DOHH2 (cell line): ENCODE measurements at regions not wholly inside any gene's neighbourhood (a gene's known extent, or its start where the extent isn't known, plus 50 kb on each side); places are given as distances from the start of the nearest gene placed in this dataset.

Experiments used
- EZH2phosphoT487 ChIP-seq: fragments of 200-600 bp; sonication (generic); IDR thresholded peaks from 2 replicates; pipeline ENCODE4 v1.6.1; 2017; ENCODE audit warnings: borderline replicate concordance, mild to moderate bottlenecking, antibody characterized with exemption, low read length, moderate library complexity, mixed read lengths
- TF ChIP-seq, protein P1 (sequence below): fragments of 200-600 bp; sonication (generic); IDR thresholded peaks from one replicate; pipeline ENCODE4 v1.5.1; 2014; ENCODE audit warnings: antibody characterized with exemption, mild to moderate bottlenecking, low read depth, low read length; ENCODE audit not compliant: poor library complexity, severe bottlenecking

DNA sequence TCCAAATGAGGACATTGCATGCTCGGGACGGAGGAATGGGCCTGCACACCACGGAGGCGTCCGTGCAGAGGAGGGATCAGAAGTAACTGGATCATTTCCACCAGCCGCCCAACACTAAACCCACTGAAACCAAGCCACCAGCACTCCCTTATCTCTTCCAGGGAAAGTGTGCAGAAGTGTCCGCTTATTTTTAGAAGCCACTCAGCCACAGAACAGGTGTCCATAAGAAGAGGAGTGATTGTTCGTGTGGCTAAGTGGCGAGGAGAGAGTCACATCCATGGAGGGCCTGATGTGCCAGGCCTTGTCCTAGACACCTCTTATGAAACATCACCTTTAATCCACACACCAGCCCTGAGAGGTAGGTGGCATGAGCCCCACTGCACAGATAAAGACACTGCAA lies 407.9 kb upstream of the NPVF start:
- TF ChIP-seq, protein P1, sequence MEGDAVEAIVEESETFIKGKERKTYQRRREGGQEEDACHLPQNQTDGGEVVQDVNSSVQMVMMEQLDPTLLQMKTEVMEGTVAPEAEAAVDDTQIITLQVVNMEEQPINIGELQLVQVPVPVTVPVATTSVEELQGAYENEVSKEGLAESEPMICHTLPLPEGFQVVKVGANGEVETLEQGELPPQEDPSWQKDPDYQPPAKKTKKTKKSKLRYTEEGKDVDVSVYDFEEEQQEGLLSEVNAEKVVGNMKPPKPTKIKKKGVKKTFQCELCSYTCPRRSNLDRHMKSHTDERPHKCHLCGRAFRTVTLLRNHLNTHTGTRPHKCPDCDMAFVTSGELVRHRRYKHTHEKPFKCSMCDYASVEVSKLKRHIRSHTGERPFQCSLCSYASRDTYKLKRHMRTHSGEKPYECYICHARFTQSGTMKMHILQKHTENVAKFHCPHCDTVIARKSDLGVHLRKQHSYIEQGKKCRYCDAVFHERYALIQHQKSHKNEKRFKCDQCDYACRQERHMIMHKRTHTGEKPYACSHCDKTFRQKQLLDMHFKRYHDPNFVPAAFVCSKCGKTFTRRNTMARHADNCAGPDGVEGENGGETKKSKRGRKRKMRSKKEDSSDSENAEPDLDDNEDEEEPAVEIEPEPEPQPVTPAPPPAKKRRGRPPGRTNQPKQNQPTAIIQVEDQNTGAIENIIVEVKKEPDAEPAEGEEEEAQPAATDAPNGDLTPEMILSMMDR: no peak
- TF ChIP-seq EZH2phosphoT487: no peak
